ENCODE measurements at regions not wholly inside any gene's neighbourhood (a gene's known extent, or its start where the extent isn't known, plus 50 kb on each side); places are given as distances from the start of the nearest gene placed in this dataset.

GRCh38 chr4:115294717-115295116 is 181.3 kb upstream of the NDST4 start:
- H3K4me1 Mint-ChIP-seq, result no peaks in the 10 kb centered on the region
- no peak overlapping the region for H3K4me3 Mint-ChIP-seq
- TF ChIP-seq, protein P1, sequence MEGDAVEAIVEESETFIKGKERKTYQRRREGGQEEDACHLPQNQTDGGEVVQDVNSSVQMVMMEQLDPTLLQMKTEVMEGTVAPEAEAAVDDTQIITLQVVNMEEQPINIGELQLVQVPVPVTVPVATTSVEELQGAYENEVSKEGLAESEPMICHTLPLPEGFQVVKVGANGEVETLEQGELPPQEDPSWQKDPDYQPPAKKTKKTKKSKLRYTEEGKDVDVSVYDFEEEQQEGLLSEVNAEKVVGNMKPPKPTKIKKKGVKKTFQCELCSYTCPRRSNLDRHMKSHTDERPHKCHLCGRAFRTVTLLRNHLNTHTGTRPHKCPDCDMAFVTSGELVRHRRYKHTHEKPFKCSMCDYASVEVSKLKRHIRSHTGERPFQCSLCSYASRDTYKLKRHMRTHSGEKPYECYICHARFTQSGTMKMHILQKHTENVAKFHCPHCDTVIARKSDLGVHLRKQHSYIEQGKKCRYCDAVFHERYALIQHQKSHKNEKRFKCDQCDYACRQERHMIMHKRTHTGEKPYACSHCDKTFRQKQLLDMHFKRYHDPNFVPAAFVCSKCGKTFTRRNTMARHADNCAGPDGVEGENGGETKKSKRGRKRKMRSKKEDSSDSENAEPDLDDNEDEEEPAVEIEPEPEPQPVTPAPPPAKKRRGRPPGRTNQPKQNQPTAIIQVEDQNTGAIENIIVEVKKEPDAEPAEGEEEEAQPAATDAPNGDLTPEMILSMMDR (IDR thresholded peaks at IDR 0.05), result no peak
- no peaks in the 10 kb centered on the region for H3K9me3 Mint-ChIP-seq
- DNase-seq, result no peak
- POLR2A ChIA-PET, result no interaction called here
- intact Hi-C loops (cut with micrococcal nuclease), result no loop called here
- ATAC-seq (ENCODE audit: low read depth), result no peak
- no peaks in the 10 kb centered on the region for H3K27me3 Mint-ChIP-seq
- H3K27ac Mint-ChIP-seq, result no peak overlapping the region
- H3K36me3 Mint-ChIP-seq (ENCODE audit: low read depth), result no peaks in the 10 kb centered on the region
- CTCF ChIA-PET, result no interaction called here

- no peaks in the 10 kb centered on the region for H3K9me3 Mint-ChIP-seq
- no peak overlapping the region for H3K27ac Mint-ChIP-seq
- H3K4me3 Mint-ChIP-seq, result no peak overlapping the region
- DNase-seq, result no peak
- CTCF ChIA-PET, result no interaction called here
- POLR2A ChIA-PET, result no interaction called here
- H3K27me3 Mint-ChIP-seq, result no peaks in the 10 kb centered on the region
- ATAC-seq (ENCODE audit: low read depth), result no peak
- TF ChIP-seq, protein P1 (IDR thresholded peaks at IDR 0.05), result no peak
- H3K36me3 Mint-ChIP-seq (ENCODE audit: low read depth), result no peaks in the 10 kb centered on the region
- H3K4me1 Mint-ChIP-seq, result no peaks in the 10 kb centered on the region
- intact Hi-C loops (cut with micrococcal nuclease), result no loop called here
These were observed 179.7 kb upstream of the NDST4 start for GRCh38 chr4:115293093-115293462.

GRCh38 chr4:115292320-115293092 is 179.1 kb upstream of the NDST4 start:
- ChIA-PET POLR2A (no interaction called here), CTCF (no interaction called here)
- no peaks in the 10 kb centered on the region for H3K4me1 Mint-ChIP-seq
- DNase-seq (no peak), ATAC-seq (ENCODE audit: low read depth) (no peak)
- H3K4me3 Mint-ChIP-seq, result no peak overlapping the region
- H3K27ac Mint-ChIP-seq, result no peak overlapping the region
- H3K36me3 Mint-ChIP-seq (ENCODE audit: low read depth), result no peaks in the 10 kb centered on the region
- H3K9me3 Mint-ChIP-seq, result no peaks in the 10 kb centered on the region
- no peaks in the 10 kb centered on the region for H3K27me3 Mint-ChIP-seq
- intact Hi-C loops (cut with micrococcal nuclease), result no loop called here
- TF ChIP-seq, protein P1 (IDR thresholded peaks at IDR 0.05), result no peak

GRCh38 chr4:115287426-115287825 is 174.0 kb upstream of the NDST4 start:
- CTCF ChIA-PET, result no interaction called here
- no peaks in the 10 kb centered on the region for H3K36me3 Mint-ChIP-seq (ENCODE audit: low read depth)
- intact Hi-C loops (cut with micrococcal nuclease), result no loop called here
- POLR2A ChIA-PET, result no interaction called here
- no peak for ATAC-seq (ENCODE audit: low read depth)
- no peak overlapping the region for H3K4me3 Mint-ChIP-seq
- no peaks in the 10 kb centered on the region for H3K27me3 Mint-ChIP-seq
- no peak for DNase-seq
- no peaks in the 10 kb centered on the region for H3K4me1 Mint-ChIP-seq
- no peaks in the 10 kb centered on the region for H3K9me3 Mint-ChIP-seq
- H3K27ac Mint-ChIP-seq, result no peak overlapping the region
- TF ChIP-seq, protein P1 (IDR thresholded peaks at IDR 0.05), result no peak

DNA sequence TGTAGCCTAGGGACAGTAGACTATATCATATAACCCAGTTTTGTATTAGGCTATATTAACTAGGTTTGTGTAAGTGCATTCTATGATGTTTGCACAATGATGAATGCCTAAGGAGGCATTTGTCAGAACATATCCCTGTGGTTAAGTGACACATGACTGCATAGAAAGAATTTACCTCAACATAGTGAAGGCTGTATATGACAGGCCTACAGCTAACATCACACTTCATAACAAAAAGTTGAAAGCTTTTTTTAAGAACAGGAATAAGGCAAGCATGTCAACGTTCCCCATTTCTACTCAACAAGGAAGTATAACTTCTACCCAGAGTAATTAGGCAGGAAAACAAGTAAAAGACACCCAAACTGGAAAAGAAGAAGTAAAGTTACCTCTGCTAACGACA is 165.9 kb upstream of the NDST4 start:
- no peaks in the 10 kb centered on the region for H3K36me3 Mint-ChIP-seq (ENCODE audit: low read depth)
- H3K9me3 Mint-ChIP-seq, result no peaks in the 10 kb centered on the region
- no peak overlapping the region for H3K27ac Mint-ChIP-seq
- no peak for DNase-seq
- POLR2A ChIA-PET, result no interaction called here
- peaks cover 2% of the 10 kb centered on the region for H3K4me1 Mint-ChIP-seq
- H3K4me3 Mint-ChIP-seq, result no peak overlapping the region
- intact Hi-C loops (cut with micrococcal nuclease), result no loop called here
- H3K27me3 Mint-ChIP-seq, result no peaks in the 10 kb centered on the region
- no peak for ATAC-seq (ENCODE audit: low read depth)
- TF ChIP-seq, protein P1 (IDR thresholded peaks at IDR 0.05), result no peak
- CTCF ChIA-PET, result no interaction called here
